Esophagus squamous epithelium (tissue), 5 donors: ENCODE measurements at regions not wholly inside any gene's neighbourhood (a gene's known extent, or its start where the extent isn't known, plus 50 kb on each side); places are given as distances from the start of the nearest gene placed in this dataset.

ENCODE experiments used
- DNase-seq: peaks from one replicate; lab custom pipeline; 2025; lab: John Stamatoyannopoulos, UW
- H3K27ac ChIP-seq, 4 donors: fragments of 200-600 bp; sonication (generic); one replicate each; pipeline ENCODE4 v1.5.1; 2016 to 2019; ENCODE audit warnings: mild to moderate bottlenecking in 1 of 4
- H3K27me3 ChIP-seq, 4 donors: fragments of 200-600 bp; sonication (generic); 1 replicate in 3 of 4; 2 replicates in 1 of 4; pipeline versions ENCODE4 v1.5.1 to v1.6.0; 2017 to 2021; ENCODE audit warnings: antibody characterized with exemption in 1 of 4
- H3K36me3 ChIP-seq, 3 donors: fragments of 200-600 bp; sonication (generic); one replicate each; pipeline ENCODE4 v1.5.1; 2016 to 2019
- H3K4me1 ChIP-seq, 3 donors: fragments of 200-600 bp; sonication (generic); one replicate each; pipeline ENCODE4 v1.5.1; 2017 to 2019
- H3K4me3 ChIP-seq, 4 donors: fragments of 200-600 bp; sonication (generic); 1 replicate in 3 of 4; 2 replicates in 1 of 4; pipeline ENCODE4 v1.5.1; 2016 to 2019; ENCODE audit warnings: mild to moderate bottlenecking in 2 of 4, moderate library complexity in 1 of 4
- H3K9me3 ChIP-seq, 3 donors: fragments of 200-600 bp; sonication (generic); one replicate each; pipeline ENCODE4 v1.5.1; 2016 to 2019
- POLR2A ChIP-seq, 4 donors: fragments of 450-650 bp; IDR thresholded peaks; one replicate each; pipeline ENCODE4 v1.6.1; 2017; ENCODE audit warnings: antibody characterized with exemption in 4 of 4, mild to moderate bottlenecking in 4 of 4, moderate library complexity in 3 of 4
- WGBS, 2 donors: methylation state at CpG; one replicate each; pipeline ENCODE4 v1.1.5; 2018; 5-methylcytosine and 5-hydroxymethylcytosine counted together
- intact Hi-C: fragments of 100-400 bp; cut with DNase I; formaldehyde crosslinking; loops from one replicate; pipeline ENCODE4 v1.15.0; 2022
- TF ChIP-seq, protein P1 (sequence below), 6 experiments: fragments of 450-650 bp in 4 of 6; fragments of 200-600 bp in 2 of 6; sonication (generic) in 2 of 6; IDR thresholded peaks; one replicate each; pipeline ENCODE4 v1.5.1; 2016 to 2019; ENCODE audit warnings: antibody characterized with exemption in 6 of 6, mild to moderate bottlenecking in 4 of 6, moderate library complexity in 4 of 6
- donor health status: DM: yes; HTN: yes; CAD: no.

DNA sequence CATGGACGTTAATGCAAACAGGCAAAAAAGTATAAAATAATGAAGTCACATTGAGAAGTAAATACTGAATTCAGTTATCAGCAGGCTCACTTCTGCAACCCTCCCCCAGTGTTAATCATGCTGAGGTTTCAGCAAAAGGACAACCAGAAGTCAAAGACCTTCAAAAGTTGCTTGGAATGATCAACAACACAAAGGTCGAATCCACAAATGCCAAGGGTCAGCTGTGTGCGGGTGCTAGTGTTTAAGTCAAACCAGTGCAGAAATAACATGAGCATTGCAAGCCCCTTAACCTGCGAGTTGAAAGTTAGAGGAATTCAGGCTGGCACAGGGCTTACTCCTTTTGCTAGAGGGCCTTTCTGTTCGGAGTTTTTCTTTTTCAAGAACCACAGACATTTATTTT is 436.7 kb upstream of the SEL1L start:
- no peaks in the 10 kb centered on the region for H3K4me1 ChIP-seq
- DNase-seq: no peak
- peaks cover 0 to 28% (median 0%) of the 10 kb centered on the region in 3 donors for H3K9me3 ChIP-seq
- no peaks in the 10 kb centered on the region for H3K27me3 ChIP-seq
- intact Hi-C loops: no loop called here
- 42 to 68% methylated on average over 5 of the region's 5 CpGs for WGBS, 2 donors
- TF ChIP-seq POLR2A (IDR thresholded peaks at IDR 0.05): no peak
- TF ChIP-seq, protein P1, sequence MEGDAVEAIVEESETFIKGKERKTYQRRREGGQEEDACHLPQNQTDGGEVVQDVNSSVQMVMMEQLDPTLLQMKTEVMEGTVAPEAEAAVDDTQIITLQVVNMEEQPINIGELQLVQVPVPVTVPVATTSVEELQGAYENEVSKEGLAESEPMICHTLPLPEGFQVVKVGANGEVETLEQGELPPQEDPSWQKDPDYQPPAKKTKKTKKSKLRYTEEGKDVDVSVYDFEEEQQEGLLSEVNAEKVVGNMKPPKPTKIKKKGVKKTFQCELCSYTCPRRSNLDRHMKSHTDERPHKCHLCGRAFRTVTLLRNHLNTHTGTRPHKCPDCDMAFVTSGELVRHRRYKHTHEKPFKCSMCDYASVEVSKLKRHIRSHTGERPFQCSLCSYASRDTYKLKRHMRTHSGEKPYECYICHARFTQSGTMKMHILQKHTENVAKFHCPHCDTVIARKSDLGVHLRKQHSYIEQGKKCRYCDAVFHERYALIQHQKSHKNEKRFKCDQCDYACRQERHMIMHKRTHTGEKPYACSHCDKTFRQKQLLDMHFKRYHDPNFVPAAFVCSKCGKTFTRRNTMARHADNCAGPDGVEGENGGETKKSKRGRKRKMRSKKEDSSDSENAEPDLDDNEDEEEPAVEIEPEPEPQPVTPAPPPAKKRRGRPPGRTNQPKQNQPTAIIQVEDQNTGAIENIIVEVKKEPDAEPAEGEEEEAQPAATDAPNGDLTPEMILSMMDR (IDR thresholded peaks at IDR 0.05): no peak
- H3K4me3 ChIP-seq: no peak overlapping the region
- no peaks in the 10 kb centered on the region for H3K36me3 ChIP-seq
- H3K27ac ChIP-seq: no peak overlapping the region

DNA sequence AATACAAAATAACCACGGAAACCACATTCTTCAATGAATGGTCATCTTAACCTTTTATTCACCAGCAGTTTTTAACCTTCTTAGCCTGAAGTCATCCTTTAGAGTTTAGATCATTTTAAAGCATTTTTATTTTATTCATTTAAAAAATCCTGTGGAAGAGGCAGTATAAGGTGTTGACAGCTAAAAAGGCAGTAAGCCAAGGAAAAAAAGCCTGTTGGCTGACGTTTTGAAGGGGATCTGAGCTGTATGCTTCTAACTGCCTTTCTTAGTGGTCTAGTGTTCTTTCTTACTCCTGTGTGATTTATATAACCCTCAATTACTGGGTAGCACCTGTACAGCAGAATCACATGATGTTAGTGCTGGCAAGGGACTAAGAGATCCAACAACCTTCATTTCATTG is 438.3 kb upstream of the SEL1L start:
- TF ChIP-seq, protein P1 (IDR thresholded peaks at IDR 0.05): no peak
- TF ChIP-seq POLR2A (IDR thresholded peaks at IDR 0.05): no peak
- Histone ChIP-seq H3K4me3 (no peak overlapping the region), H3K9me3 (peaks cover 0 to 28% (median 0%) of the 10 kb centered on the region in 3 donors), H3K27me3 (no peaks in the 10 kb centered on the region), H3K36me3 (no peaks in the 10 kb centered on the region), H3K4me1 (no peaks in the 10 kb centered on the region), H3K27ac (no peak overlapping the region)
- intact Hi-C loops: no loop called here
- 27 to 32% methylated on average over 2 of the region's 2 CpGs for WGBS, 2 donors
- no peak for DNase-seq

DNA sequence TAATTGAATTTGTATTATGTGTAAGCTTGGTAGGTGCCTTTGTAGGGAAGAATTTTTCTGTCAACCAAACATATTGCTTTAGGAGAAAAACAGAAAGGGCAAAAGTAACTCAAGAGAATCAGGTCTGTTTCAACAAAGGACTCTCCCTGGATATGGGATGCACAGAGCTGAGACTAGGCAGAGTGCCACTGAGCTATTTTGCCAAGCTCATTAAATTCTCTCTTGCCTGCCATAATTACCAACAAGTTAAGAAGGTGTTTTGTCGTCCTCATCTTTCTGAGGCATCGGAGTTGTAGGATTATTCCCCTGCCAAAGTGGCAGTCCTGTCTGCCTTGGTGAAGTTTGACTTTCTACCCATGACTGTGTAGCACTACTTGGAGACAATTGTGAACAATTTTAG is 438.9 kb upstream of the SEL1L start:
- H3K36me3 ChIP-seq: no peaks in the 10 kb centered on the region
- peaks cover 0 to 23% (median 0%) of the 10 kb centered on the region in 3 donors for H3K9me3 ChIP-seq
- H3K27ac ChIP-seq: no peak overlapping the region
- no peaks in the 10 kb centered on the region for H3K4me1 ChIP-seq
- H3K4me3 ChIP-seq: no peak overlapping the region
- 58 to 63% methylated on average over 2 of the region's 2 CpGs for WGBS, 2 donors
- no peaks in the 10 kb centered on the region for H3K27me3 ChIP-seq
- TF ChIP-seq, protein P1 (IDR thresholded peaks at IDR 0.05): no peak
- no peak for TF ChIP-seq POLR2A (IDR thresholded peaks at IDR 0.05)
- no peak for DNase-seq
- intact Hi-C loops: no loop called here

DNA sequence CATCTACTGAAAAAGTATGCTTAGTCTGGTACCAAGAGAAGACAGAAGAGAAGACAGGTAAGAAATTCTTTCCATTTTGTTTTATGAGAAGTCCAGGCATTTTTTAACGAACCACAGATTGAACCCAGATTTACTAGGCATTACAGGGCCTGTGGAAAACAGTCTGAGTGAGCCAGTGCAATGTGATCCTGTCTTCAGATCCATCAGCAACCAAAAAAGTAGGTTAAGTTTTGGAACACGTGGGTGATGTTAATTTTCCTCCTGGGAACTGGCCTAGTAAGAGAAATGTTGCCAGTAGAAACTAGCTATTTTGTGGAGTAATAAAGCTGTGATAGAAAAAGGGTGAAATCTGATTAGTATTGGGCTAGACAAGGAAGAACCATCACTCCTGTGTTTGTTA is 440.9 kb upstream of the SEL1L start:
- intact Hi-C loops: no loop called here
- H3K27me3 ChIP-seq: no peaks in the 10 kb centered on the region
- no peak overlapping the region for H3K27ac ChIP-seq
- peaks cover 0 to 4% (median 0%) of the 10 kb centered on the region in 3 donors for H3K9me3 ChIP-seq
- H3K4me3 ChIP-seq: no peak overlapping the region
- 30 to 61% methylated on average over 2 of the region's 2 CpGs for WGBS, 2 donors
- TF ChIP-seq POLR2A (IDR thresholded peaks at IDR 0.05): no peak
- TF ChIP-seq, protein P1 (IDR thresholded peaks at IDR 0.05): no peak
- no peaks in the 10 kb centered on the region for H3K4me1 ChIP-seq
- DNase-seq: no peak
- no peaks in the 10 kb centered on the region for H3K36me3 ChIP-seq

DNA sequence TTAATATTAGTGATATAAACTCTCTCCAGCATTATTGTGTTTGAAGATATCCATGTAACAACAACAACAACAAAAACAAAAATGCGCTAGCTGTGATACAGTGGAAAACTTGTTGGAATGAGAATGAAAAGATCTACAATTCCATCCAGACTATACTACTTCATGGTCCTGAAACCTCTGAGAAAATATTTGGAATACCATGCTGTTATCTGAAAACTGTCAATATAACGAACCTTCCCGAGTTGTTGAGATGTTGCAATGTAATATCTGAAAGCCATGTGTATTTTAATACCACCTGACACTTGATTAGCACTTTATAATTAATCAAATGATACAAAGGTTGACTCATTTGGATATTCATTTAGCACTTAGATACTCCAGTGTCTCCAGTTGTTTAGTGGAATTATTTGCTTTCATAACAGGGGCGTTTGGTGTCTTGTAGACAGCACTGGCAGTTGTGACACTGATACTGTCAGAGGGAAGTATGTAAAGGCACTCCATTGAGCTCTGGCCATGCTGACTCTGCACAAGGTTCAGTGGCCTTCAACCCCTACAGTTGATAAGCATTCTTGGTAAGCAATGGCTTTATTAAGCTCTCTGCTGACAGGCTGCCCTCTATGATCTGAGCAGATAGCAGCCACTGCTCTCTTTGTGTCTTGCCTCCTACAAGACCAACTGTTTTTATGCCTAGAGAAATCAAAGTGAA is 447.1 kb upstream of the SEL1L start:
- intact Hi-C loops: no loop called here
- DNase-seq: no peak
- no peaks in the 10 kb centered on the region for H3K9me3 ChIP-seq
- no peaks in the 10 kb centered on the region for H3K4me1 ChIP-seq
- H3K27me3 ChIP-seq: no peaks in the 10 kb centered on the region
- H3K27ac ChIP-seq: no peak overlapping the region
- no peak overlapping the region for H3K4me3 ChIP-seq
- 65 to 72% methylated on average over 4 of the region's 4 CpGs for WGBS, 2 donors
- H3K36me3 ChIP-seq: no peaks in the 10 kb centered on the region
- no peak for TF ChIP-seq POLR2A (IDR thresholded peaks at IDR 0.05)
- TF ChIP-seq, protein P1 (IDR thresholded peaks at IDR 0.05): no peak
